ENCODE measurements at regions not wholly inside any gene's neighbourhood (a gene's known extent, or its start where the extent isn't known, plus 50 kb on each side); places are given as distances from the start of the nearest gene placed in this dataset.

DNA sequence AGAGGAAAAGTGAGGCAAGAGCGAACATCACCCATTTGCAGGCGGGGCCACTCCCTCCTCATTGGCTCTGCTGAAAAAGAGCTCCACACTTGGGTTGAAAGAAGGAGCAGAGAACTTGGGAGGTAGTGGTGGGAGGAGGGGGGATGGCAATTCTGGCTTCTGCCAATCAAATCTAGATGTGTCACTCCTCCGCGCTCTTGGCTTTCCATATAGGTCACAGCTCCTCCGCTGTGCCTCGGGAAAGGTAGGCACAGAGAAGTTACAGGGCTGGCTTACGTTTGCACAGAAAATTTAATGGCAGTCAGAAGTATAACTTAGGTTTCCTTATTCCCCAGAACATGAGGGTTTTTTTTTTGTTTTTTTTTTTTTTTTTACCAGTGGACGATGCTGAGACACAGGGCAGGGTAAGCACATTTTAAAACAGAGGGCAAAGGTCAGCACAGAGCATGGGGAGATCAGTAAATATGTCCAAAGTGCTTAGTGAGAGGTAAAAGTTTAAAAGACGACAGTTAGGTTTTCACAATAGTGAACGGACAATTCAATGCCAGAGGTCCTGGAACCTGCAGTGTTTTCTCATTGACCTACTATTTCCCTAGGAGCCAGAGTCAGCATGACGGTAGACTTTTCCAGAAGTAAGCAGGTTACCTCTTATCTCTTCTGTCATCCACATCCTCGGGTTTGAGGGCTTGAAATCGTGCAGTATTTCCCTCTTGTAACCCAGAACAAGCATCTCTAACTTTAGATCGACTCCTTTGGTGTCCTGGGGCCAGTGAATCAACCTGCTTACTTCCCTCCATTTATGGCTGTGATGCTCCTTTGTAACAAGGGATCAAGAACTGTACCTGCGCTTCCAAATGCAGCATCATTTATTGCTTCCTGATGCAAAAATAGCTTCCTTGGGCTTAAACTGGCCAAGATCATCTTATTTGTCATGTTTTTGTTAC is 258.9 kb upstream of the PROX1 start:
- no peak for DNase-seq (ENCODE audit: low spot score)

DNA sequence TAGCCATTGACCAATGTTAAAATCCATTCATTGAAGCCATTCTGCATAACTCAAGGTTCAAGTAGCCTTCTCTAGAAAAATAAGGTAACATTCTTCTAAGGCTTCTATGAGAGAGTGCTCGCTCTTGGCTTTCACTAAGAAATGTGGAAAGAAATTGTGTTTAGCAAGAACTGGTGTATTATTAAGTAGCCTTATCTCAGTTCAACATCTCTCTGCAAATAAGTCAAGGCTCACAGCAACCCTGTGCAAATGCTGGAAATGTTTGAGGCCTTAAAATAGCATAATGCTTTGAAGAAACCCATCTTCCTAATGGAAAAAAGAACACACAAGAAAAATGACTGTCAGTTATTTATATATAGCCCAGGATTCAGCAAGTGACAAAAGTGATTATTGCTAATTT is 254.1 kb upstream of the PROX1 start:
- no peak for DNase-seq (ENCODE audit: low spot score)

DNA sequence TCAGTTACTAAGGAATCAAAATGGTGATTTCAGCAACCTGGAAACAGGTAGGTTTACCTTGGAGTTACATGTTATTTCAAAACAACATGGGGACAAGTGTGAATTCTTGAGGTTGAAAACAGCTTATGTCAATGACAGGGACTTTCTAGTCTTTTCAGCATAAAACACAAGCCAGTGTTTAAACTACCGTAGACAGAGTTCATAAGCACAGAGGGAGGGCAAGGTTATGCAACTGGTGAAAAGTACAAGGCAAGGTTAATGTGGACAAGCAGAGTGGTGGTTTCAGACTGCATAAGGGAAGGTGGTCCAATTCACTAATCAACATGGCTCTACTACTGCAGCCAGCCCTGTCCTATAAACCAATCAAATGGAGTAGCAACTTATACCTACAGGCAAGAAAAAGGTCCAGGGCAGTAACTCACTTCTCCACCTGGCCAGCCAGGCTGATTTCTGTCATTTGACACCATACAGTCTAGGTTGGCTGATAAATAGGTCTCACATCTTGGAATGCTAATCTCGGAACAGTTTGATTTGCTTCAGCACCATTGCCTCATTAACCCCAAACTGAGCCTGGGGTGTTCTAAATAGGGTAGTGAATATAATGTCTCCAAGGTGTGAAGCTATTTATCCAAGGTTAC is 250.3 kb upstream of the PROX1 start:
- DNase-seq (ENCODE audit: low spot score): no peak

DNA sequence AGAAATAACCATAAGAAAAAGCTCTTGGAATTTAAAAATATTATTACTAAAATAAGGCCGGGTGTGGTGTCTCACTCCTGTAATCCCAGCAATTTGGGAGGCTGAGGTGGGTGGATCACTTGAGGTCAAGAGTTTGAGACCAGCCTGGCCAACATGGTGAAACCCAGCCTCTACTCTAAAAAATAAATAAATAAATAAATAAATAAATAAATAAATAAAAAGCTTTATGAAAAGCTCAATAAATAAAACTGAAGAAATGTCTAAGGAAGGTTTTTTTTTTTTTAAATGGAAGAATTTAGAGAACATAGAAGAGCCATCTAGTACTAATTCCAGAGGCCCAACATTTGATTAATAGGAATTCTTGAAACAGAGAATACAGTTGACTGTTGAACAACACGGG is 249.1 kb upstream of the PROX1 start:
- DNase-seq (ENCODE audit: low spot score): no peak

DNA sequence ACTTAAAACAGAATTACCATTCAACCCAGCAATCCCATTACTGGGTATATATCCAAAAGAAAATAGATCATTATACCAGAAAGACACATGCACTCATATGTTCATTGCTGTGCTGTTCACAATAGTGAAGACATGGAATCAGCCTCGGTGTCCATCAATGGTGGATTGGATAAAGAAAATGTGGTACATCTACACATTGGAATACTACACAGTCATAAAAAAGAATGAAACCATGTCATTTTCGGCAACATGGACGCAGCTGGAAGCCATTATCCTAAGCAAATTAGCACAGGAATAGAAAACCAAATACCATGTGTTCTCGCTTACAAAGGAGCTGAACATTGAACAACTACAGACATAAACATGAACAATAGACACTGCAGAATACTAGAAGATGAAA is 244.8 kb upstream of the PROX1 start:
- no peak for DNase-seq (ENCODE audit: low spot score)

DNA sequence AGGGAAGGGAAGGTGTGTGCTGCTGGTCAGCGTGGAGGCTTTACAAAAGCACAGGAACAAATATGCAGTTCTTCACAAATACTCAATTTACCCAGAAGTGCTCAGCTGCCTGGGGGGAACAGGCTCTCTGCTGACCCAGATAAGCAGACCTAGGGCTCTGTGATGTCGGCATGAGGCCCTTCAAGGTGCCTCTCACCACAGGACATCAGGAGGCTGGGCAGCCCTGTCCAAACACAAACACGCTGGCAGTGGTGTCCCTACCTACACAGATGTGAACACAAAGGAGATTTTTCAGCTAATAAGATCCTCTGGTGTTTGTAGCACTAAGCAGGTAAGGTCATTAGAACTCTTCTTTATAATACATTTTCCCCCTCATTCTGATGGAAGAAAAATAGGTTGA is 243.0 kb upstream of the PROX1 start:
- no peak for DNase-seq (ENCODE audit: low spot score)

DNA sequence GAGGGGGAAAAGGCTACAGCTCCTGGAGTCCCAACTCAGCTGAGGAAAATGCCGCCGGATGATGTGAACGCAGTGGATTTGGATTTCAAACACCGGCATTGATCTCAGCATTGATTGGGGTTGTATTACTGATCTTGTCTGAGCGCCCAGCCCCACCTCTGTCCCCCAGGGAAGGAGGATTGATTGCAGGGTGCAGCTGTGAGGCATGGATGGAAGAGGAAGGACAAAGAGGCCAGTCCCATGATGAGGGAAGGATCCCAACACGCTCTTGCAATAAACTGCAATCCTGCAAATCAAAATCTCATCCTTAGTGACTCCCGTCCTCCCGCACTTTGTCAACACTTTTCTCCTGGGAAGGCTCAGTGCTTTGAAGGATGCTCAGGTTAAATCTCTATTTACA is 242.3 kb upstream of the PROX1 start:
- no peak for DNase-seq (ENCODE audit: low spot score)

DNA sequence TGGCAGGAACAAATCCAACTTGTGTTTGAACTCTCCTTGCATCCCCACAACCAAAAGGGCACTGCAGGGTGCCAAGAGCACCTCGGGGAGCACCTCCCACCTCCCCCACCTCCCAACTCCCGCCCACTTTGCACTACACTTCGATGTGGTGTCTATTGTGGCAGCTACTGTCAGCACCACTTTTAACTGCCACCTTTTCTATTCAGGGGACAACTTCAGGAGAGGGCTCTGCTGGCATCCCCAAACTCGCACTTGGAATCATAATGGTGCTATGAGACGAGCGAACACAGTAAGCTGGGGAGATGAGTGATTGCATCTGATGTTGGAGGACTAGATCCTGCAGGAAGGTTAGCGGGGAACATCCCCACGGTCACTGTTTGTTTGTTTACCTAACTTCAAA is 238.2 kb upstream of the PROX1 start:
- DNase-seq (ENCODE audit: low spot score): no peak

DNA sequence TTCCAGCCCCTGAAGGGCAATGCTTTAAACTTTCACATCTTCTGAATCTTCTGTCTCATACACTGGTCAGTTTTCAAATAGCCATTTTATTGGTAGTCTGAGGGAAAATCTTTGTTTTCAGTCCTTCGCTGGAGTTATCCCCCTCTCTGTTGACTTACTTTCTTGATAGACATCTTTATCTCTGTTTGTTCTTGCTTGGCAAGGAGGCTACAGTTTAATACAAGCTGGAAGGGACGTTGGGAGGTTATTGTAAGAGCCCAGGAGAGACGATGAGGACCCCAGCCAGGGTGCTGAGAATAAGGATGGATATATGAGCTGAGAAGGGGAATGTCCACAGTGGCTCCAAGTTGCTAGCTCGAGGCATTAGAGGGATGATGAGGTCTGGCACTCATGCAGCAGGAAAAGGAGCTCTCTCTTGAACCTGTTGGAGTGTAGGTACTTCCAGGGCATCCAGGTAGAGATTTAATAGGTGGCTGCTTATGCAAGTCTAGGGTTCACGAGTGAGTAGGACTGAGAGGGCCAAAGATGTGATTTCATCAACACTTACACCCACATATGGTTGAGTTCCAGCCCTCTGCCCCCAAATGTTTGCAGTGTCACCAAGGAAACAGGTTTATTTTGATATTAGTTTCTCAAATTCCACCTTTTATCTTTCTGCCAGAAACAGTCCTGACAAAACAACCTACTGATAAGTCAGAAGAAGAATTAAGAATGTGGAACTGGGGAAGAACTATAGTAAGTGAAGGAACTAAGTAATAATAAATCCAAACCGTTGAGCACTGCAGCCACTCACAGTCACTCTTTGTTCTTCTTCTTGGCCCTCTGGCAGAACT is 237.3 kb upstream of the PROX1 start:
- DNase-seq (ENCODE audit: low spot score): no peak

DNA sequence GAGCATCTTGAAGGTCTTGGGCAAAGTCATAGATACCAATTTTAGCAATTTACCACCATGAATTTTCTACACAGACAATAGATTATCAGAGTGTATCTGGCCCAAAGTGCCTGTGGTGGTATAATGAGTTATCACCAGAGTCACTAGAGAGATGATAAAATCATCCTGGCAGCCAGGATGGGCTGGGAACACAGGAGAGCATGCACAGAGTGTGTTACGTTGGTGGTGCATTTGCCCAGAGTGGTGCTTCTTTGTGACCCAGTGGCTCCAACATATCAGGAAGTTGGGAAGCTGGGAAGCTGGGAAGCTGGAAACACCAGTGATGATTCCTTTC is 236.7 kb upstream of the PROX1 start:
- no peak for DNase-seq (ENCODE audit: low spot score)

DNA sequence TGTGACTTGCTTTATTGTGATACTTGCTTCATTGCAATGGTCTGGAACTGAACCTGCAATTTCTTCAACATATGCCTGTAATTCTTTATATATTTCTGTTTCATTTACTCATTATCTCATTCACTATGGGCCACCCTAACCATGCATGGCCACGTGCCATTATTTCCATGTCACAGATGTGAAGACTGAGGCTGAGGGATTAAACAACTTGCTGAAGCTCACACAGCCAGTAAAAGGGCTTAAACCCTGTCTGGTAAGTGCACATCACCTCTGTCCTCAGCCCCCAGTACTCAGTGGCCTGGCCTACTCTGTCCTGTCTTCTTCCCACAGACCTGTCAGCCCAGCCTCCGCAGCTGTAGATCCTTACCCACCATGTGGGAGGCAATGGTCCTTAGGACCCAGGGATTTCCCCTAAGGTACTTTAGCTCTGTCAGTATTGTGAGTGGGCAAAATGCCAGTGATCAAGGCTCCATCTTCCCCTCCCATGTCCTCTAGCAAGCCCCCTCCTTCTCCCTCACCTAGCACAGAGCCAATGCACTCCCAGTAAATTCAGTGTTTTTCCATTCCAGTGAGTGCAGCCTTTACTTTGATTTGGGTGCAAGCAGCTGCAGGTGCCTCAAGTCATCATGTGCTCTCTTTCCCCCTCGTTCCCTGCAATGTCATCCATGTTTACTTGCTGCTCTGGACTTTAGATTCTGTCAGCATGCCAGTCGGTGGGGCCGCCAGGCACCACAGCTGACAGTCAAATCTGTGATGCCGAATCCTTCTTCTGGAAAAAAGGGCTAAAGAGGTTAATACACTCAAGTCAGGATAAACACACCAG is 228.2 kb upstream of the PROX1 start:
- no peak for DNase-seq (ENCODE audit: low spot score)

DNA sequence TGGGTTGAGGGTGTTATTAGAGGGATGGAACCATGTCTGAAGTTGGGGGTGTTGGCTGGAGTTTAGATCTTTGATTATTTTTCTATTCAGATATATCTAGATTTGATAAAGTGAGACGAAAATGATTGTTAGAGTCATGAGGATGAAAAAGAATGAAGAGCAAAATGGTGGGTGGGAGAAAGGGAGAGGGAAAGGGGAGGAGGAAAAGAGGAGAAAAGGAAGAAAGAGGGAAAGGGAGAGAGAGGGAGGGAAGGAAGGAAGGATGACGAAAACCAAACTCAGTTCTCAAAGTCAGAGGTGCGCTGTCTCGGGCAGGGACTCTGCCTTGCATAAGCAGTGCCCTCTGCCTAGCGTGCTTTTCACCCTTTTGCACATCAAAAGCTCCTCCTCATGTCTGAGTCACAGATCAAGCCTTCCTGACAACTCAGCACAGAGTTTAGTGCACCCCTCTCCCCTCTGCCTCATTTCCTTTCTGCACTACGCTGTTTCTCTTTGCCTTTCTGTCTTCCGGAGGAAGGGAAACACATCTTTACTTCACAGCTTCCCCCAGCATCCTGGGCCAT is 225.8 kb upstream of the PROX1 start:
- DNase-seq (ENCODE audit: low spot score): peak; percentile 56

DNA sequence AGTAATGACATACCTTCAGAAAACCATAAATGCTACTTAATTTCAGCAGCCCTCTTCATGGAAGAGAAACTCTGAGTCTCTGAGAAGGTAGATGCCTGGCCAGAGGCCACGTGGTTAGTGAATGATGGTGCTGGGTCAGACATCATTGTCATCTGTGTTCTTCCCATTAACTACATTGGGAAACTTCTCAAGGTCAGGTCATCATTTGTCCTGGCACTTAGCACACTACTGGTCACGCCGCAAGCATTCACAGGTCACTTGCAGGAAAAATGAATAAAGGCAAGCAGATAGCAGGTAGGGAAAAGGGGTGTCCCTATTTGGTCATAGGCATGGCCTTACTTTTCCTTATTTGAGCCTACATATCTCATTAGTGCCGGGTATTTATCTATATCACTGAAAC is 220.1 kb upstream of the PROX1 start:
- DNase-seq (ENCODE audit: low spot score): no peak

DNA sequence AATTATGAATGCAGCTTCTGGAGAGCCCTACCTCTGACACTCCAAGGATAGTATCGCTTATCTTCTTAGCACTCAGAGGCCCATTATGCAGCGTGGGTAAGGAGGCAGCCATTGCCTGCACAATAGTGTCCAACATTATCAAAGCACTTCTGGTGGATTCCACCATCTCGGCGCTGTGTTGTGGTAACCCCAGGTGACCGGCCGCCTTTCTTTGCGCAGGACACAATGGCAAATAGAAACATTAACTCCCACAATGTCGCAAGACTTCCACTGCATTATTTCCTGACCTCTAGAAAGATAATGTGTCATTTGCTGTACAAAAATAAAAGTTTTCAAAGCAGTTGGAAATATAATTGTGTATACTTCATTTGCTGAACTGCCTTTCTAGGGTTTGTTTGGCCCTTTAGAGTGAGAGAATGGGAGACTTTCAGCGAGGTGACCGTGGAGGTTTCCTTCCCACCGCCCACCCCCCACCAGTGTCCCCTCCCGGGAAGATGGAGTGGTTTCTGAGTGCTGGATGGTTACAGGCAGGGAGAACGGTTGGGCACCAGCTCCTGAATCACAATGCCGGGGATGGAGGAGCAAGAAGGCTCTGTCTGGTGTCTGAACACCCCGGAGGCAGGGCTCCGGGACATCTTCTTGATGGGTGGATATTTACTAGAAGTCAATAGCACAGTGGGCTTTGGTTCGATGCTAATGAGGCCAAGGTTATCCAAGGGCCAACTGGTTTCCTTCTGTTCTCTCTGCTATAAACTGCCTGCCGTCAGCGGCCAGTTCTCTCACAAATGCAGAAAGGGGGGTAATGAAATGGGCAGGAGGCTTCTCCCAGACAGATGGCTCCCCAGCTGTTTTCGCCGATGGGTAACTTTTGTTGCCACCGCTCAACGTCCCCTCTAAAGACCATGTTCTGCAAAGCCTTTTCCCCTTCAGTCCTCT is 215.4 kb upstream of the PROX1 start:
- no peak for DNase-seq (ENCODE audit: low spot score)

DNA sequence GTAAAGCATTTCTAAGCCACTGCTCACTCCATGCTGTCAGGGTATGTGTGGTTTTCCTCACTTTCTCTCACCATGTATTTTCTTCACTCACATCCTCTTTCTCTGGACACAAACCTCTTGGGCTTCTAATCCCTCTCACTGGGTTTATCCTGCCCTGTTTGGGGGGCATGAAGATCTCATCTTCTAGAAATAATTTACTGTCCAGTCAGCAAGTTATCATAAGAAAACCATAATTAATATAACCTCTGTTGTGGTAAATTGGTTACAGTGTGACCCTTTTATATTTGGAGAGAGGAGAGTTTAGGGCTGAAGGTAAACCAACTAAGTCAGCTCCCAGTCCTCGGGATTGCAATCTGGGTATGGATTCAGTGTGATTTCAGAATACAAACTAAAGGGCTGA is 213.8 kb upstream of the PROX1 start:
- no peak for DNase-seq (ENCODE audit: low spot score)

DNA sequence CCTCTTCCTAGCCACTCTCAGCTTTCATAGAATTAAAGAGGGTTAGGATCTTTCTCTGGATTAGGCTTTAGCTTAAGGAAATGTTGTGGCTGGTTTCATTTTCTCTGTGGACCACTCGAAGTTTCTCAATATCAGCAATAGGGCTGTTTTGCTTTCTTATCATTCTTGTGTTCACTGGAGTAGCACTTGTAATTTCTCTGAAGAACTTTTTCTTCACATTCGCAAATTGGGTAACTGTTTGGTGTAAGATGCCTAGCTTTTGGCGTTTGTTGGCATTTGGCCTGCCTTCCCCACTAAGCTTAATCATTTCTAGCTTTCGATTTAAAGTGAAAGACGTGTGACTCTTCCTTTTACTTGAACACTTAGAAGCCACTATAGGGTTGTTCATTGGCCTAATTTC is 210.8 kb upstream of the PROX1 start:
- no peak for DNase-seq (ENCODE audit: low spot score)

DNA sequence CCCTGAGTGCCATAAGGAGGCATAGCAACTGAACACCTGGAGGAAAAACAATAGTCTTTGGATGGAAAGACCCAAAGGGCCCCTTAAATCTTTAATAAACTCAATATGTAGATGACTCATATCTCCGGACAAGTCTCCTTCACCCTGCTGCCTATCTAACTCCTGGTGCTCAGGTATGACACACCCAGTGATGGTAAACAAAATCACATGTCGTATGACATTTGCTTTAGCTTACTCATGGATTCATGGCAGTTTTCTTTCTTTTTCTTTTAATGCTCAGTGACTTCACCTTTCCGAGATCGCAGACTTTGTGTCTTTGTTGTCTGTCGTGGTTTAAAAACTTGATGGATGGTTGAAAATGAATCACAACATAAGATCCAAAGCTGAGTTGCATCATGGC is 208.5 kb upstream of the PROX1 start:
- DNase-seq (ENCODE audit: low spot score): no peak

DNA sequence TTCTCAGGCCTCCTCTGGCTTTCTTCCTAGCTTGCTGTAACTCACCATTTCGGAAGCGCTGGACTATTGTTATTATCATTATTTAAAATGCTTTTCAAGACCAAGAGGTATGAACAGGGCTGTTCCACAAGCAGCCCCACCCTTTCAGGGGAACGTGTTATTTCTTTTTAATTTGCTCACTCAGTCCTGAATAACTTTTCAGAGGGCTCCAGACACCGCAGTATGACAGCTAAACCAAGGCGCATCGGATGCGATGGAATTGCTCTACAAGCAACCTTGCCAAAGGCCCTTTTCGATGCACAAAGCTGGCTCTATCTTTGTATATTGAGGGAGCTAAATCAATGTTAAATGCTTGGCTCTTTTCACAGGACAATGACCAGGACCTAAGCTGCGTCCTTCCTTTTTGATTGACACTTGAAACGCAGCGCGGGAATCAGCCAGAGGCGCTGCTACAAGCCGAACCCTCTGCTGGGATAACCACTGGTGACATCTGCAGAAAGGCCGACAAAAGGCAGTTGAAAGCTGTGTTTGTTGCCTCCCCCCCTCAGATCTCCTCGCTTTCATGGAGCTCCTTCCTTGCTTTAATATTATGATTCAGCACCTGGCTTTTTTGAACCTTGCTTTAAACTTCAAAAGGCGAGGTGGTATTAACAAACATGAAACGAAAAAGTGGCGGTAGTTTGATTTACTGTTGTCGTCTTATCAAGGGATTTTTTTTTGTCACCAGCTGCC is 204.7 kb upstream of the PROX1 start:
- no peak for DNase-seq (ENCODE audit: low spot score)

DNA sequence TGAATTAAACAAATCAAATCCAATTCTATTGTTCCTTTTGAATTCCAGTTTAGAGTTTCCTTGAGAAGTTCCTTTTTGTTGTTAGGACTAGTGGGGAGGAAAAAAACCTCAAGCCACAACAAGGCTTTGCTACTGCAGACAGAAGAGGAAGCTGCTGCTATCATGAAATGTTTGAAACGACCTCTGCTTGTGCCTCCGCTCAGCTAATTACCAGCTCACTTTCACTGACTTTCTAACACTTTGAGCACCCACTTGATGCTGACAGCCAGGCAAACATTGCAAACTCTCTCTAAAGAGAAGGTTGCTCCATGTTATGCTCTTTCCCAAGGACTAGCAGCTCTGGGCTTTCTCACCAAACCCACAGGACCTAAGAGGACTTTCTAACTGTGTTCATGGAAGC is 203.9 kb upstream of the PROX1 start:
- DNase-seq (ENCODE audit: low spot score): peak; percentile 24

DNA sequence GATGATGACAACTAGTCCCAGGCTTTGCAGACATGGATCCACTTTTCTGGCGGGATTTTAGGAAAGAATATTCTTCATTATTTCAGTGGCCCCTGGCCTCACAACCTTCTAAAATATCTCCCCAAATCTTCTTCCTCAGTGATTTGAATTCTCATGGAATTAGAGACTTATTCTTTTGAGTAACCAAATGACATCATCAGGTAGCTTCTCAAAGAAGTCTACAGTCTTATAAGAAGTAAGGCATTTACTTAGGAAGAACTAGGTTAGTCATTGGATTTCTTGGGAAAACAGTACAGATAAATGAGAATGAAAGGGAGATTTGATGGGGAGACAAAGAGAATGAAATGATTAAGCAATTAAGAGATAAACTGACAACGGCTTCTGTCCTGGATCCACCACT is 201.1 kb upstream of the PROX1 start:
- DNase-seq (ENCODE audit: low spot score): no peak

All from CD4-positive, alpha-beta T cell treated with Interleukin-6 at 100 ng/mL for 8 hours (primary cell).